SU-DHL-6 (cell line): ENCODE measurements at regions not wholly inside any gene's neighbourhood (a gene's known extent, or its start where the extent isn't known, plus 50 kb on each side); places are given as distances from the start of the nearest gene placed in this dataset.

Experiments used
- H2AFZ ChIP-seq: fragments of 200-600 bp; sonication (generic); 2 replicates; pipeline ENCODE4 v1.6.1; 2014; ENCODE audit warnings: low read depth, mild to moderate bottlenecking, moderate library complexity, mixed read lengths, antibody characterized with exemption, low read length; ENCODE audit not compliant: severe bottlenecking
- H3F3A ChIP-seq: fragments of 200-600 bp; shearing (Covaris generic); 2 replicates; pipeline ENCODE4 v1.6.0; 2016; ENCODE audit warnings: antibody characterized with exemption, mild to moderate bottlenecking; ENCODE audit not compliant: insufficient read depth
- H3K27ac ChIP-seq: fragments of 200-600 bp; sonication (generic); 2 replicates; pipeline ENCODE4 v1.5.1; 2016; ENCODE audit warnings: low read depth, mild to moderate bottlenecking, low read length, moderate library complexity, mixed read lengths
- H3K27me3 ChIP-seq: fragments of 200-600 bp; sonication (generic), shearing (Covaris generic); 2 replicates; pipeline ENCODE4 v1.6.0; 2014; ENCODE audit warnings: mild to moderate bottlenecking, low read length
- H3K36me3 ChIP-seq: fragments of 200-600 bp; sonication (generic); 2 replicates; pipeline ENCODE4 v1.6.1; 2014; ENCODE audit warnings: mild to moderate bottlenecking, low read length, mixed read lengths
- H3K4me2 ChIP-seq: fragments of 300-600, 200-600 bp; shearing (Covaris generic), sonication (generic); 2 replicates; pipeline ENCODE4 v1.6.0; 2014; ENCODE audit warnings: low read length, low read depth, mild to moderate bottlenecking; ENCODE audit not compliant: poor library complexity, severe bottlenecking
- H3K4me3 ChIP-seq: fragments of 200-600 bp; sonication (generic); 2 replicates; pipeline ENCODE4 v1.5.1; 2014; ENCODE audit warnings: antibody characterized with exemption, low read length, mild to moderate bottlenecking, mixed read lengths; ENCODE audit not compliant: insufficient read depth, poor library complexity, severe bottlenecking
- H3K79me2 ChIP-seq: fragments of 200-600 bp; sonication (generic); 2 replicates; pipeline ENCODE4 v1.6.1; 2014; ENCODE audit warnings: mild to moderate bottlenecking, low read length, moderate library complexity; ENCODE audit not compliant: insufficient read depth
- H3K9ac ChIP-seq: fragments of 200-600 bp; sonication (generic); 2 replicates; pipeline ENCODE4 v1.7.0; 2014; ENCODE audit warnings: mild to moderate bottlenecking, low read length
- H3K9me2 ChIP-seq: fragments of 200-600 bp; sonication (generic); replicated peaks from 2 replicates; pipeline ENCODE4 v1.6.1; 2014; ENCODE audit warnings: low read length; ENCODE audit not compliant: insufficient read depth
- H3K9me3 ChIP-seq: fragments of 200-600 bp; sonication (generic); 2 replicates; pipeline ENCODE4 v1.6.1; 2014; ENCODE audit warnings: low read length, mixed read lengths; ENCODE audit not compliant: insufficient read depth
- H4K20me1 ChIP-seq: fragments of 200-600 bp; sonication (generic); 2 replicates; pipeline ENCODE4 v1.6.1; 2014; ENCODE audit warnings: low read depth, mild to moderate bottlenecking, antibody characterized with exemption, low read length, moderate library complexity, mixed read lengths
- CTCF ChIP-seq: fragments of 200-600 bp; sonication (generic); IDR thresholded peaks from one replicate; pipeline ENCODE4 v1.5.1; 2017; ENCODE audit warnings: antibody characterized with exemption, mild to moderate bottlenecking, low read length, moderate library complexity; ENCODE audit not compliant: insufficient read depth, poor library complexity, severe bottlenecking
- EZH2phosphoT487 ChIP-seq: fragments of 200-600 bp; sonication (generic), shearing (Covaris generic); conservative IDR thresholded peaks from 2 replicates; pipeline ENCODE4 v1.6.1; 2018; ENCODE audit warnings: mild to moderate bottlenecking, antibody characterized with exemption, low read length, moderate library complexity, mixed read lengths

GRCh38 chr11:112412383-112412782, 151.7 kb upstream of the PLET1 start:
- H3K36me3 ChIP-seq, result no peaks in the 10 kb centered on the region
- H2AFZ ChIP-seq, result no peak overlapping the region
- no peak overlapping the region for H3K4me2 ChIP-seq
- H3F3A ChIP-seq, result no peaks in the 10 kb centered on the region
- no peaks in the 10 kb centered on the region for H4K20me1 ChIP-seq
- H3K27ac ChIP-seq, result no peak overlapping the region
- H3K27me3 ChIP-seq, result no peaks in the 10 kb centered on the region
- no peaks in the 10 kb centered on the region for H3K79me2 ChIP-seq
- H3K9me2 ChIP-seq, result no peaks in the 10 kb centered on the region
- H3K9ac ChIP-seq, result no peak overlapping the region
- no peak for TF ChIP-seq CTCF
- TF ChIP-seq EZH2phosphoT487, result no peak
- no peak overlapping the region for H3K4me3 ChIP-seq
- H3K9me3 ChIP-seq, result no peaks in the 10 kb centered on the region

GRCh38 chr11:112417339-112417738, 156.7 kb upstream of the PLET1 start:
- Histone ChIP-seq H3K79me2 (no peaks in the 10 kb centered on the region), H3K9ac (no peak overlapping the region), H3K27ac (no peak overlapping the region), H3K9me2 (no peaks in the 10 kb centered on the region), H3K4me3 (no peak overlapping the region), H3K9me3 (no peaks in the 10 kb centered on the region), H3K4me2 (no peak overlapping the region), H2AFZ (no peak overlapping the region), H4K20me1 (no peaks in the 10 kb centered on the region), H3F3A (no peaks in the 10 kb centered on the region), H3K27me3 (no peaks in the 10 kb centered on the region), H3K36me3 (no peaks in the 10 kb centered on the region)
- TF ChIP-seq EZH2phosphoT487 (no peak), CTCF (no peak)

- Histone ChIP-seq H3K27ac (no peak overlapping the region), H3K9me3 (no peaks in the 10 kb centered on the region), H3F3A (no peaks in the 10 kb centered on the region)
Measured at GRCh38 chr11:112418438-112418837, 157.8 kb upstream of the PLET1 start.

More at GRCh38 chr11:112418438-112418837, 157.8 kb upstream of the PLET1 start:
- TF ChIP-seq CTCF, result no peak
- TF ChIP-seq EZH2phosphoT487, result no peak
- H3K27me3 ChIP-seq, result no peaks in the 10 kb centered on the region
- H3K4me3 ChIP-seq, result no peak overlapping the region
- no peaks in the 10 kb centered on the region for H3K9me2 ChIP-seq
- no peaks in the 10 kb centered on the region for H4K20me1 ChIP-seq
- no peaks in the 10 kb centered on the region for H3K79me2 ChIP-seq
- H3K4me2 ChIP-seq, result no peak overlapping the region
- no peak overlapping the region for H2AFZ ChIP-seq
- no peak overlapping the region for H3K9ac ChIP-seq
- no peaks in the 10 kb centered on the region for H3K36me3 ChIP-seq
